ENCODE measurements at regions not wholly inside any gene's neighbourhood (a gene's known extent, or its start where the extent isn't known, plus 50 kb on each side); places are given as distances from the start of the nearest gene placed in this dataset.

DNA sequence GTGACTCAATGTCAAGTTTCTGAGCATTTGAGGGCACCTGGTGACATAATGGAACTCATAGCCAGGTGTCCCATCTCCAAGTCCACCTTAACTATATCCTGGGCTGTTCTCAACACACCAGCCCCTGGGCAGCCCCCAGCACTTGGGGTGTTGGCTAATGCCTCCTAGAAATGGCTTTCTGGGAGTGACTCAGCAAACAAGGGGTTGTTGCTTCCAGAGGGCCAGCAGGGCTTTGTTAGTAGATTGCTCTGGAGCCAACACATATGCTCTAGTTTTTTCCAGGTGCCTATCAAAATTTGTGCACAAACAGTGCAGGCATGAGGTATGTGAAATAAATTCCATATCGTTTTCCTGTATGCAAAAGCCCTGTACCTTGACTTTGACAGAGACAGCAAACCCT lies 448.4 kb downstream of the SLC4A3 start:
- DNase-seq (ENCODE audit: extremely low spot score) = no peak
- ChIA-PET CTCF (no interaction called here), POLR2A (no interaction called here)
- TF ChIP-seq SUZ12 (IDR thresholded peaks at IDR 0.05) = no peak

DNA sequence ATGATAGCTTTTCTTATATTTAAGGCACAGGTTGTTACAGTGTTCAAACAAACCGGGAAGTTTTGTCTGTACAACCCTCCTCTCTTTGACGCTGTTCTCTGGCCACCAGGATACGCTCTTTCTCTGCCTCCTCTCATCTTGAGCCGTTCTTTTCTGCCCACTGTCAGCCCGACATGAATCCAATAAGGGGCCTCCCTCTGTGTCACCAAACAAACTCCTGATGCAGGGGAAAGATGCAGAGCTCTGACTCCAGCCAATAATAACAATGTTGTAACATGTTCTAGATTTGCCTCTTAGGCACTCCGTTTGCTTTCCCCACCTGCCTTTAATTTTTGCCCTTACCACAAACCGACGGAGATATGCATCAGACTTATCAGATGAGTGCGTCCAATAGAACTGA lies 449.3 kb downstream of the SLC4A3 start:
- DNase-seq (ENCODE audit: extremely low spot score) = peak; percentile 27
- no peak for TF ChIP-seq FOXK2 (IDR thresholded peaks at IDR 0.05)
- TF ChIP-seq SUZ12 (IDR thresholded peaks at IDR 0.05) = no peak
- no peak for TF ChIP-seq TARDBP (IDR thresholded peaks at IDR 0.05)
- no peak for TF ChIP-seq ELF4 (IDR thresholded peaks at IDR 0.05)
- TF ChIP-seq CTBP1 (IDR thresholded peaks at IDR 0.05; ENCODE audit: borderline replicate concordance) = no peak
- no peak for TF ChIP-seq LEF1 (IDR thresholded peaks at IDR 0.05; ENCODE audit: borderline replicate concordance)
- no peak for TF ChIP-seq HDGF (IDR thresholded peaks at IDR 0.05; ENCODE audit: borderline replicate concordance)
- POLR2A ChIA-PET = no interaction called here
- CTCF ChIA-PET = interaction anchor here (1.1 kb wide), 1 partner anchor 123 kb away, joined by 3 read pairs; no protein-coding TSS in a partner anchor

GRCh38 chr2:220077488-220077887 lies 450.1 kb downstream of the SLC4A3 start:
- ChIA-PET CTCF (interaction anchor here (1.1 kb wide), 1 partner anchor 122 kb away, joined by 3 read pairs; no protein-coding TSS in a partner anchor), POLR2A (no interaction called here)
- DNase-seq (ENCODE audit: extremely low spot score) = no peak
- TF ChIP-seq FOXA1 (IDR thresholded peaks at IDR 0.05) (no peak), PKNOX1 (IDR thresholded peaks at IDR 0.05) (no peak), L3MBTL2 (conservative IDR thresholded peaks at IDR 0.05) (no peak), CTBP1 (IDR thresholded peaks at IDR 0.05; ENCODE audit: borderline replicate concordance) (no peak), TARDBP (IDR thresholded peaks at IDR 0.05) (no peak), ARNT (IDR thresholded peaks at IDR 0.05) (no peak), BHLHE40 (IDR thresholded peaks at IDR 0.05; ENCODE audit: borderline replicate concordance) (no peak), LEF1 (IDR thresholded peaks at IDR 0.05; ENCODE audit: borderline replicate concordance) (no peak), ELF4 (IDR thresholded peaks at IDR 0.05) (no peak), NFRKB (IDR thresholded peaks at IDR 0.05) (no peak), FOXM1 (IDR thresholded peaks at IDR 0.05; ENCODE audit: borderline replicate concordance) (no peak)

DNA sequence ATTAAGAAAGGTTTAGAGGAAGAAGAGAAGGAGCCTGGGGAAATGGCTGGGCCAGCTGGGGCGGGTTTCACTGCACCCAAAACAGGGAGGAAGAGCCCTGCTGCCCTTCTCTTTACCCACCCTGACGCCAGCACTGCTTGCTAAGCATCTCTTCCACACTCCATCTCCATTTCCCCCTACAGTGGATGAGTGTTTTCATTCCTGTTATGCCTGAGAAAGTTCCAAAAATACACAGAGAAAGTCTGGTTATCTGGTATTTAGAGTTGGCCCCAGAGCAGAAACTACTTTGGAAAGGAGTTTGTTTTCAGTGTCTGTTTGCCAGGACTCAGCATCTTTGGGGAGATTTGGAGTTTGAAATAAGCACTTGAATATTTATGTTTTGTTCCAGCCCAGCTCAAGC lies 451.0 kb downstream of the SLC4A3 start:
- DNase-seq (ENCODE audit: extremely low spot score) = no peak
- CTCF ChIA-PET = no interaction called here
- no peak for TF ChIP-seq LEF1 (IDR thresholded peaks at IDR 0.05; ENCODE audit: borderline replicate concordance)
- TF ChIP-seq SUZ12 (IDR thresholded peaks at IDR 0.05) = no peak
- POLR2A ChIA-PET = no interaction called here

GRCh38 chr2:220079595-220079994 lies 452.2 kb downstream of the SLC4A3 start:
- no peak for DNase-seq (ENCODE audit: extremely low spot score)
- TF ChIP-seq BHLHE40 (IDR thresholded peaks at IDR 0.05; ENCODE audit: borderline replicate concordance) (no peak), LEF1 (IDR thresholded peaks at IDR 0.05; ENCODE audit: borderline replicate concordance) (no peak), TARDBP (IDR thresholded peaks at IDR 0.05) (no peak), NFRKB (IDR thresholded peaks at IDR 0.05) (no peak), ZNF384 (IDR thresholded peaks at IDR 0.05) (no peak), FOXK2 (IDR thresholded peaks at IDR 0.05) (no peak), ARNT (IDR thresholded peaks at IDR 0.05) (no peak), SUZ12 (IDR thresholded peaks at IDR 0.05) (no peak), ELF4 (IDR thresholded peaks at IDR 0.05) (no peak), L3MBTL2 (conservative IDR thresholded peaks at IDR 0.05) (no peak), FOXA1 (IDR thresholded peaks at IDR 0.05) (no peak), SP1 (IDR thresholded peaks at IDR 0.05) (no peak), PKNOX1 (IDR thresholded peaks at IDR 0.05) (no peak)
- ChIA-PET CTCF (no interaction called here), POLR2A (no interaction called here)

- CTCF ChIA-PET = interaction anchor here (0.6 to 0.9 kb wide), 2 partner anchors 43 to 246 kb away, joined by 4 read pairs; no protein-coding TSS in a partner anchor
Observed at GRCh38 chr2:220081171-220081570, 453.7 kb downstream of the SLC4A3 start.

DNA sequence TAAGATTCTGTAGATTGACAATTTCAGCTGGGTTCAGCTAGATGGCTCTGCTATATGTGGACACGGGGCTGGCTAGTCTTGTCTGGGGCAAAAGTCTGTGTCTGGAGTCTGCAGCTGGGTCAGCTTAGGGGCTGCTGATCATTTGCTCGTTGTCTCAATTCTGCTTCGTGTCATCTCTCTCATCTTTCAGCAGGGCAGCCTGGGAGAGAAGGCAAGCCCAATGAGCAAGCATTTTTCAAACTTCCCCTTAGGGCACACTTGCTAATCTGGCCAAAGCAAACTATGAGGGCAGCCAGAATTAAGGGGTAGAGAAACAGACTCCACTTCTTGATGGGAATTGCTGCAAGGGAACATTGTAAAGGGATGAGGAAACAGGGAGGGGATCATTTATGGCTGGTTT lies 462.6 kb downstream of the SLC4A3 start:
- CTCF ChIA-PET = no interaction called here
- TF ChIP-seq ELF4 (IDR thresholded peaks at IDR 0.05) (no peak), NFRKB (IDR thresholded peaks at IDR 0.05) (no peak), ARNT (IDR thresholded peaks at IDR 0.05) (no peak), BHLHE40 (IDR thresholded peaks at IDR 0.05; ENCODE audit: borderline replicate concordance) (no peak), ZNF384 (IDR thresholded peaks at IDR 0.05) (no peak), TARDBP (IDR thresholded peaks at IDR 0.05) (no peak)
- DNase-seq (ENCODE audit: extremely low spot score) = no peak
- POLR2A ChIA-PET = no interaction called here

More at GRCh38 chr2:220081171-220081570, 453.7 kb downstream of the SLC4A3 start:
- TF ChIP-seq TARDBP (IDR thresholded peaks at IDR 0.05) (no peak), L3MBTL2 (conservative IDR thresholded peaks at IDR 0.05) (no peak), LEF1 (IDR thresholded peaks at IDR 0.05; ENCODE audit: borderline replicate concordance) (no peak), SUZ12 (IDR thresholded peaks at IDR 0.05) (no peak), SP1 (IDR thresholded peaks at IDR 0.05) (no peak)
- DNase-seq (ENCODE audit: extremely low spot score) = no peak
- POLR2A ChIA-PET = no interaction called here

- CTCF ChIA-PET = no interaction called here
- TF ChIP-seq PKNOX1 (IDR thresholded peaks at IDR 0.05) = no peak
- TF ChIP-seq SUZ12 (IDR thresholded peaks at IDR 0.05) = no peak
- TF ChIP-seq BHLHE40 (IDR thresholded peaks at IDR 0.05; ENCODE audit: borderline replicate concordance) = no peak
- TF ChIP-seq ARNT (IDR thresholded peaks at IDR 0.05) = no peak
- TF ChIP-seq FOXK2 (IDR thresholded peaks at IDR 0.05) = no peak
- TF ChIP-seq FOXA1 (IDR thresholded peaks at IDR 0.05) = no peak
- no peak for TF ChIP-seq SP1 (IDR thresholded peaks at IDR 0.05)
- no peak for TF ChIP-seq ELF4 (IDR thresholded peaks at IDR 0.05)
- TF ChIP-seq TARDBP (IDR thresholded peaks at IDR 0.05) = no peak
- no peak for TF ChIP-seq LEF1 (IDR thresholded peaks at IDR 0.05; ENCODE audit: borderline replicate concordance)
- no peak for TF ChIP-seq HDGF (IDR thresholded peaks at IDR 0.05; ENCODE audit: borderline replicate concordance)
- TF ChIP-seq CTBP1 (IDR thresholded peaks at IDR 0.05; ENCODE audit: borderline replicate concordance) = no peak
- no peak for TF ChIP-seq FOXM1 (IDR thresholded peaks at IDR 0.05; ENCODE audit: borderline replicate concordance)
- no peak for TF ChIP-seq ZNF384 (IDR thresholded peaks at IDR 0.05)
- no peak for DNase-seq (ENCODE audit: extremely low spot score)
- POLR2A ChIA-PET = no interaction called here
Observed at GRCh38 chr2:220096406-220096805, 469.0 kb downstream of the SLC4A3 start.

Data from HEK293T (cell line).